Naive B cell (primary cell): ENCODE measurements at regions not wholly inside any gene's neighbourhood (a gene's known extent, or its start where the extent isn't known, plus 50 kb on each side); places are given as distances from the start of the nearest gene placed in this dataset.

Source experiments
- ATAC-seq, 2 donors: fragments of 150-1000 bp; cut with Tn5 transposase; 2 replicates each; pipeline ENCODE4 v1.10.0; 2021; ENCODE audit warnings: low read depth in 2 of 2, mild to moderate bottlenecking in 2 of 2, moderate library complexity in 2 of 2
- DNase-seq: peaks from one replicate; pipeline ENCODE4 v3.0.0; 2022
- H3K27ac Mint-ChIP-seq, 6 donors: one replicate each; pipeline ENCODE4 v1.8.0; 2020 to 2022; ENCODE audit warnings: mild to moderate bottlenecking in 6 of 6, mixed read lengths in 6 of 6, moderate library complexity in 5 of 6, inconsistent platforms in 2 of 6
- H3K27me3 Mint-ChIP-seq, 3 donors: one replicate each; pipeline ENCODE4 v1.8.0; 2021 to 2022; ENCODE audit warnings: mixed read lengths in 3 of 3, mild to moderate bottlenecking in 1 of 3
- H3K36me3 Mint-ChIP-seq, 2 donors: one replicate each; pipeline ENCODE4 v1.8.0; 2020 to 2022; ENCODE audit warnings: mixed read lengths in 2 of 2, inconsistent platforms in 1 of 2, mild to moderate bottlenecking in 1 of 2
- H3K4me1 Mint-ChIP-seq, 3 donors: one replicate each; pipeline ENCODE4 v1.8.0; 2020 to 2022; ENCODE audit warnings: mixed read lengths in 3 of 3, inconsistent platforms in 1 of 3, mild to moderate bottlenecking in 1 of 3, moderate library complexity in 1 of 3
- H3K4me3 Mint-ChIP-seq, 8 donors: one replicate each; pipeline ENCODE4 v1.8.0; 2020 to 2022; ENCODE audit warnings: mild to moderate bottlenecking in 8 of 8, mixed read lengths in 8 of 8, moderate library complexity in 8 of 8, inconsistent platforms in 2 of 8
- H3K9me3 Mint-ChIP-seq, 7 donors: one replicate each; pipeline ENCODE4 v1.8.0; 2020 to 2022; ENCODE audit warnings: mixed read lengths in 7 of 7, mild to moderate bottlenecking in 5 of 7, inconsistent platforms in 2 of 7, moderate library complexity in 1 of 7

DNA sequence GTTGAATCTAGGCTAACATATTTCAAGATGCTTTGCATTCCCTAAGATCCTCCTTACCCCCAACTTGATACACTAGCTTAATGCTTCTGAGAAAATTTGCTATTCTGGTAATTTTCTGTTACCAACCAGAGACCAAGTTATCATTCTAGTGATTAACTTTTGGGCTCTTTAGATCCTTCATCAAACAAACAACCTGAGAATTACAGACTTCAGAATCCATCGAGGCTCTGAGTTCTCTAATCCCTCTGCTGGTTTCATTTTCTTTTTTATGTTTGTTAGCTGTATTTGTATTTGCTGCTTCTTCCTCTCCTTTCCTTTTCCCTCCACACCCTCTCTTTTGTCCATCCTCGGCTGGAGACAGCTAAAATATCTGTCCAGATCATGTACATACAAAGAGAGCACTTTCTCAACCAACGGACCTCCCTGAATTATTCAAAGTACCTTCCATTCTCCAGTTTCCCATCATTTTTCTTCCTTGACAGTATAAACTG is 98.7 kb upstream of the RIPOR2 start:
- Mint-ChIP-seq H3K4me1 (peaks cover 25 to 52% (median 44%) of the 10 kb centered on the region in 3 donors), H3K27me3 (no peaks in the 10 kb centered on the region), H3K27ac (peak overlapping the region; percentile 82 to 98 (median 90)), H3K9me3 (no peaks in the 10 kb centered on the region), H3K36me3 (no peaks in the 10 kb centered on the region), H3K4me3 (peak overlapping the region; percentile 79 to 94 (median 87))
- ATAC-seq, result peak; percentile 43 to 50
- no peak for DNase-seq

DNA sequence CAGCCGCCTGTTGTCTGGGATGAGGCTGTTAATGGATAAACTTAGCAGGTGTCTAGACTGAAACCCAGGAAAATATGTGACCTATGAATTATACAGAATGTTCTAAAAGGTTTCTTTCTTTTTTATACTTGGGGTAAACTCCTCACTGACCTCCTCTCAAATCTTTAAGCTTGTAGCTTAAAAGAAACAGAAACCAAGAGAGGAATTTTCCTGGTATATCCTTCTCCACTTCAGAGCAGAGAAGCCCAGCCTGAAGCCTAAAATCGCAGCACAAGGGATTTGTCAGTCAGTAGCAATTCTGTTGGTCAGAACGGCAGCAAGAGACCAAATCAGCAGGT is 99.4 kb upstream of the RIPOR2 start:
- H3K27ac Mint-ChIP-seq, result peak overlapping the region; percentile 47 to 98 (median 90)
- peaks cover 25 to 59% (median 48%) of the 10 kb centered on the region in 3 donors for H3K4me1 Mint-ChIP-seq
- H3K9me3 Mint-ChIP-seq, result no peaks in the 10 kb centered on the region
- DNase-seq (no peak), ATAC-seq (peak in 1 of 2 donors; percentile 4)
- no peaks in the 10 kb centered on the region for H3K27me3 Mint-ChIP-seq
- no peaks in the 10 kb centered on the region for H3K36me3 Mint-ChIP-seq
- H3K4me3 Mint-ChIP-seq, result peak overlapping the region; percentile 79 to 94 (median 87)

DNA sequence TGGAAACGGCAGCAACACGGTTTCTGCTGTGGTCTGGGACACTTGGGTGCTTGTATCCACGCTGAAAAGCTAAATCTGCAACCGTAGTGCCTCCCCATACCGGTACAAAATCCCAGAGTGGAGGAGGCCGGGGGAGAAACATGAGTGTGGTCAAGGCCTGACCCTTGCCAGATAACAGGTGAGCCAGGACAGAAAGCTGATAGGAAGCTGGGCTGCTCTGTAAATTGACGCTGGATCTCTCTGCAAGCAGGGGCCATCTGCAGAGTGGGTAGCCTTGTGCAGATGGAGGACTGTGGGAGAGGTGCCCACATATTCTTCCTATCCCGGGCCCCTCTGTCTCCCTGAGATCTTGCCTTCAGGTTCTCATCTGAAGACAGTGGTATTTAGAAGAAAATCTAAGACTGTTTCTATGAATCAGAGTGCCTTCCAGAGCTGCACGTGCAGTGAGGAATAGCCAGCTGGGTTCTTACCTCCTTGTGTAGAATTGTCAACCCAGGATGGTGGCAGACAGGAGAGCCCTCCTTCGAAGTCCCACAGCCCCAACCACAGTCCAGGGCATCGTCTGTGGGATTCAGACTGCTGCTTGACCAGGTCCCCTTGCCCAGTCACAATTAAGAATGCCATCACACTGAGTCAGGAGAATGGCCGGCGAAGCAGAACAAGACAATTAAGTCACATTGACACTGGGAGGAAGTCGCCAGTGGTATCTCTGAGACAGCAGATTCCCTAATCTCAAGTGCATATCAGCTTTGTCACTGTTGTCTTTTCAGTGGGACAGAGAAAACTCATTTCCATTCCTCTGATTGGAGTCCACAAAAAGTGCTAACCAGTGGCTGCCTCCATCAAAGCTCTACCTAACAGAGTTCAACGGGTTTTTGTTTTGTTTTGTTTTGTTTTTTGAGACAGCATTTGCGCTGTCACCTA is 100.0 kb upstream of the RIPOR2 start:
- no peaks in the 10 kb centered on the region for H3K9me3 Mint-ChIP-seq
- H3K27ac Mint-ChIP-seq, result peak overlapping the region; percentile 47 to 94 (median 86)
- DNase-seq (no peak), ATAC-seq (peak; percentile 46 to 56)
- H3K4me1 Mint-ChIP-seq, result peaks cover 27 to 65% (median 49%) of the 10 kb centered on the region in 3 donors
- H3K36me3 Mint-ChIP-seq, result no peaks in the 10 kb centered on the region
- H3K4me3 Mint-ChIP-seq, result peak overlapping the region; percentile 79 to 94 (median 87)
- H3K27me3 Mint-ChIP-seq, result no peaks in the 10 kb centered on the region

DNA sequence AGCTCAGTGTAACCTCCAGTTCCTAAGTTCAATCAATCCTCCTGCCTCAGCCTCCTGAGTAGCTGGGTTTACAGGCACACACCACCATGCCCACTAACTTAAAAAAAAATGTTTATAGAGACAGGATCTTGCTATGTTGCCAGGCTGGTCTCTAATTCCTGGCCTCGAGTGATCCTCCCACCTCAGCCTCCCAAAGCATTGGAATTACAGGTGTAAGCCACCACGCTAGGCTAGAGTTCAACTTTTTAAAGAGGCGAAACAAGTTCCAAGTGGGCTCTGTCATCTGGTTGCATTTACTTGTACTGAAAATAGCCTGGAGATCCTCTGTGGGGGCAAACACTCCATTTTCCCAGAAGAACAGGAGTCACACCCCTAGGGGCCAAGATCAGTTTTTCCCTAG is 100.7 kb upstream of the RIPOR2 start:
- H3K27ac Mint-ChIP-seq, result peak overlapping the region in 3 of 6 donors; percentile 18 to 89 (median 82)
- DNase-seq, result no peak
- no peak for ATAC-seq
- H3K36me3 Mint-ChIP-seq, result no peaks in the 10 kb centered on the region
- H3K4me1 Mint-ChIP-seq, result peaks cover 34 to 72% (median 56%) of the 10 kb centered on the region in 3 donors
- peak overlapping the region in 6 of 8 donors; percentile 56 to 94 (median 80) for H3K4me3 Mint-ChIP-seq
- no peaks in the 10 kb centered on the region for H3K9me3 Mint-ChIP-seq
- H3K27me3 Mint-ChIP-seq, result no peaks in the 10 kb centered on the region

- H3K27me3 Mint-ChIP-seq, result no peaks in the 10 kb centered on the region
- no peaks in the 10 kb centered on the region for H3K36me3 Mint-ChIP-seq
- peaks cover 52 to 81% (median 67%) of the 10 kb centered on the region in 3 donors for H3K4me1 Mint-ChIP-seq
- no peaks in the 10 kb centered on the region for H3K9me3 Mint-ChIP-seq
- no peak overlapping the region for H3K27ac Mint-ChIP-seq
- DNase-seq, result no peak
- peak overlapping the region in 3 of 8 donors; percentile 7 to 62 (median 12) for H3K4me3 Mint-ChIP-seq
- no peak for ATAC-seq
Measured at GRCh38 chr6:25038300-25038699, 102.5 kb upstream of the RIPOR2 start.

- Mint-ChIP-seq H3K4me3 (peak overlapping the region in 3 of 8 donors; percentile 60 to 97 (median 62)), H3K36me3 (no peaks in the 10 kb centered on the region), H3K27me3 (no peaks in the 10 kb centered on the region), H3K9me3 (no peaks in the 10 kb centered on the region), H3K4me1 (peaks cover 55 to 80% (median 64%) of the 10 kb centered on the region in 3 donors), H3K27ac (peak overlapping the region in 3 of 6 donors; percentile 51 to 97 (median 72))
- ATAC-seq, result no peak
- DNase-seq, result no peak
Measured at GRCh38 chr6:25038999-25039398, 103.2 kb upstream of the RIPOR2 start.

DNA sequence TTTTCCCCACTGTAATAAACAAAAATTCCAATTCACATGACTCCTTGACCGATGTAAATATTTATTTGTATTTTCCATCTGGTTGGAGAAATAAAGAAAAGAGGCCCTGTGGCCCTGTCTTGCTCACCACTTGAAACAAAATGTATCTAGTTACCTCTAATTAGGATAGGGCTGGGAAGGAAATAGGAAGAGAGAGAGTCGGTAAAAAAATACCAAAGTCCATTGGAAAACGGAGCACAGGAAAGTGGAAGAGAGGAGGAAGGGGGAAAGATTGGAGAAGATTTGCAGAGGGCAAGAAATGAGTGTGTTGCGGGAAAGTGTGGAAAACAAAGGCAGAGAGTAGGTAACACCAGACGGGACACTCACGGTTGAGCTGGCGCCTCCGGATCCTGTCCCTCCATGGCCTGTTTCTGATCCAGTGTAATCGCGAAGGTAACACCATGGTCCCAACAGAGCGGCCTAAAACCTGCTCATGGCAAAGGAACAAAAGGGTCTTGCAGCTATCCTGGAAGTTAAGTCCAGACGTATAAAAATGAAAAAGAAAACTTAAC is 105.8 kb upstream of the RIPOR2 start:
- no peaks in the 10 kb centered on the region for H3K9me3 Mint-ChIP-seq
- H3K4me1 Mint-ChIP-seq, result peaks cover 42 to 60% (median 48%) of the 10 kb centered on the region in 3 donors
- ATAC-seq (no peak), DNase-seq (no peak)
- no peaks in the 10 kb centered on the region for H3K36me3 Mint-ChIP-seq
- peak overlapping the region; percentile 86 to 97 (median 94) for H3K4me3 Mint-ChIP-seq
- peak overlapping the region; percentile 51 to 98 (median 93) for H3K27ac Mint-ChIP-seq
- no peaks in the 10 kb centered on the region for H3K27me3 Mint-ChIP-seq

DNA sequence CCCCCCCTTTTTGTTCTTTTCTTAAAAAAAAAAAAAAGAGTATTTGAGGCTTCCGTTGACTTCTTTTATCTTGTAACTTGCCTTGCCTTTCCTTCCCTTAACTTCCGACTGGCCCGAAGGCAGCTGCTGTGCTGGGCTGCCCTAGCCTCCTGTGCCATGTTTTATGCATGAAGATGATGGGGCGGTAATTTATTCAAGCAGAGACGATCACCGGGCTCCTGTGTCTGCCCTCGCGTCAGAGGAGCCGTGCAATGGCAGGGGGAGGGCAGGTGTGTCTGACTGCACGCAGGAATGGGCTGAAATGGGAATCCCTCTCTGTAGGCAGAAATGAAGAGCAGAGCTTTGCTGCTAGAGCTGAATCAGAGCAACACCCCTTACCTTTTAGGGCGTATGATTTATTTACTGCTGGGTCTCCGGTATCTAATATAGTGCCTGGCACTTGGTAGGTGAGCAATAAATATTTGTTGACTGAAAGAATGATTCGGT is 106.3 kb upstream of the RIPOR2 start:
- H3K9me3 Mint-ChIP-seq, result no peaks in the 10 kb centered on the region
- H3K27me3 Mint-ChIP-seq, result no peaks in the 10 kb centered on the region
- peaks cover 47 to 62% (median 52%) of the 10 kb centered on the region in 3 donors for H3K4me1 Mint-ChIP-seq
- no peaks in the 10 kb centered on the region for H3K36me3 Mint-ChIP-seq
- ATAC-seq (peak; percentile 65 to 67), DNase-seq (peak; percentile 52)
- H3K27ac Mint-ChIP-seq, result peak overlapping the region; percentile 71 to 98 (median 93)
- H3K4me3 Mint-ChIP-seq, result peak overlapping the region; percentile 86 to 97 (median 94)

- Mint-ChIP-seq H3K9me3 (no peaks in the 10 kb centered on the region), H3K4me1 (peaks cover 50 to 67% (median 55%) of the 10 kb centered on the region in 3 donors), H3K27ac (peak overlapping the region; percentile 2 to 97 (median 63)), H3K36me3 (no peaks in the 10 kb centered on the region), H3K27me3 (no peaks in the 10 kb centered on the region), H3K4me3 (peak overlapping the region; percentile 86 to 97 (median 94))
- peak; percentile 34 to 48 for ATAC-seq
- DNase-seq, result no peak
Measured at GRCh38 chr6:25042536-25042935, 106.8 kb upstream of the RIPOR2 start.

DNA sequence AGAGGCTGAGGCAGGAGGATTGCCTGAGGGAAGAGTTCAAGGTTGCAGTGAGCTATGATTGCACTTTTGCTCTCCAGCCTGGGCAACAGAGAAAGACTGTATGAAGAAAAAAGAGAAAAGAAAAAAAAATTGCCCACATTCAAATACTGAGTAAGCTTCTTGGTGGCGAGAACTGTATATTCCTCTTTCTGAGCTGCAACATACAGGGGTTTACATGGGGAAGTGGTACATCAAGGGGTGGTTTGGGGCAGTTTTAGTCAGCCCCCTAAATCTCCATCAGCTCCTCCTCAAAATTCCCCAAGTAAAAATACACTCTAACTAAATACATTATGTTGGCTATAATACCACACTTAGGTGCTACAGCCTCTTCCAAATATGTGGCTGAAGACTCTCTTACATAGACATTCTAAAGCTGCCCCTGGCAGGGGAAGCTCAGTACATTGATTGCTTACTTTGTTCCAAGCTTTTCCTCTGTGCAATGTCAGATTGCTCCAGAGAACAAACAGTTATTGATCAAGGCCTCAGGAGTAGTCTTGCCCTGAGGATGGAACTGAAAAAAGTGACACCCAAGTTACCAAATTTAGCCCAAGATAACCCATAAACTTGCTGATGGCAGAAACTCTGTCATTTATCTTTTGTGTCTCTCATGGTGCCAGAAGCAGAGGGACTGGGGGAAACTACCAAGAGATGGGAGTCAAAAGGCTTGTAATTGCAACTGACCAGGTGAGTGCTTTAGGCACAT is 107.4 kb upstream of the RIPOR2 start:
- peaks cover 50 to 71% (median 58%) of the 10 kb centered on the region in 3 donors for H3K4me1 Mint-ChIP-seq
- H3K4me3 Mint-ChIP-seq, result peak overlapping the region; percentile 86 to 97 (median 94)
- H3K9me3 Mint-ChIP-seq, result no peaks in the 10 kb centered on the region
- H3K27ac Mint-ChIP-seq, result peak overlapping the region in 5 of 6 donors; percentile 22 to 97 (median 33)
- no peaks in the 10 kb centered on the region for H3K27me3 Mint-ChIP-seq
- DNase-seq (peak; percentile 39), ATAC-seq (peak; percentile 73)
- no peaks in the 10 kb centered on the region for H3K36me3 Mint-ChIP-seq

DNA sequence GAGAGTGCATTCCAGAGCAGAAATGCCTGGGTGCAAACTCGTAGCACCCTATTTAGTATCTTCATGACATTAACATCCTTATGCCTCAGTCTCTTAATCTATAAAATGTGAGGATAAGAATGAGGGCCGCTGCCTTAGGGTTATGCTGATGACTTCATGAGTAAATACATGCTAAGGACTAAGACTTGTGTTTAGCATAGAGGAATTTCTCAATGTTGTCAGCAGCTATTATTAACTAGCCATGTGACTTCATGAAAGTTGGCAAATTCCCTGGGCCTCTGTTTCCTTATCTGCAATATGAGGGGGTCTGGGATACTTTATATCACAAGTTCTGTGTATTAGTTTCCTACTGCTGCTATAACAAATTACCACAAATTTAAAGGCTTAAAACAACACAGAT is 108.1 kb upstream of the RIPOR2 start:
- Mint-ChIP-seq H3K27me3 (no peaks in the 10 kb centered on the region), H3K4me3 (peak overlapping the region in 1 of 8 donors; percentile 51), H3K9me3 (no peaks in the 10 kb centered on the region), H3K4me1 (peaks cover 50 to 69% (median 58%) of the 10 kb centered on the region in 3 donors), H3K27ac (no peak overlapping the region), H3K36me3 (no peaks in the 10 kb centered on the region)
- ATAC-seq, result no peak
- DNase-seq, result no peak

DNA sequence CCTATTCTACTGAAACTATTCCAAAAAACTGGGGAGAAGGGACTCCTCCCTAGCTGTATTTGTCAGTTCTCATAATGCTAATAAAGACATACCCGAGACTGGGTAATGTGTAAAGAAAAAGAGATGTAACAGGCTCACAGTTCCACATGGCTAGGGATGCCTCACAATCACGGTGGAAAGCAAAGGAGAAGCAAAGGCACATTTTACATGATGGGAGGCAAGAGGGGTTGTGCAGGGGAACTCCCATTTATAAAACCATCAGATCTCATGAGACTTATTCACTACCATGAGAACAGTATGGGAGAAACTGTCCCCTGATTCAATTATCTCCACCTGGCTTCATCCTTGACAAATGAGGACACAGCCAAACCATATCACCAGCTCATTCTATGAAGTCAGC is 111.2 kb upstream of the RIPOR2 start:
- H3K4me1 Mint-ChIP-seq, result peaks cover 51 to 66% (median 52%) of the 10 kb centered on the region in 3 donors

DNA sequence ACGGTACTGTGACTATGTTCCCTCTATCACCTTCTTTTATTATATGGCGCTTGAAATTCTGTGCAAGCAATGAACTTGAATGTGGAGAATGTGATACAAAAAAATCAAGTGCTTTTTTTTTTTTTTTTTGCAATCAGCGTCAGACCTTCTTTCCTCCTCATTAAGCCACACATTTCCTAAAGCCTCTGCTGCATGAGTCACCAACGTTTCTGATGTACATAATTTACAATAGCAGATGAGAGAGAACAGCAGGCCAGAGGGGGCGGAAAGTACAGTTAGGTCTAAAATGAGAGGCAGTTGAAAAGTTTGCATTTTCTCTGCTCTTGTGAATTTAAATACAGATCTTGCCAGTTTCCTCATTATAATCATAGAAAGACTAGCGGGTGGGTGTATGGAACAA is 114.6 kb upstream of the RIPOR2 start:
- Mint-ChIP-seq H3K27me3 (no peaks in the 10 kb centered on the region), H3K27ac (peak overlapping the region in 3 of 6 donors; percentile 57 to 93 (median 67)), H3K9me3 (no peaks in the 10 kb centered on the region), H3K36me3 (no peaks in the 10 kb centered on the region), H3K4me3 (peak overlapping the region in 6 of 8 donors; percentile 35 to 78 (median 58)), H3K4me1 (peaks cover 56 to 81% (median 64%) of the 10 kb centered on the region in 3 donors)
- peak; percentile 42 to 43 for ATAC-seq
- no peak for DNase-seq

More for the DNA sequence above, 111.2 kb upstream of the RIPOR2 start:
- Mint-ChIP-seq H3K9me3 (no peaks in the 10 kb centered on the region), H3K4me3 (peak overlapping the region in 2 of 8 donors; percentile 2 to 26), H3K27me3 (no peaks in the 10 kb centered on the region), H3K27ac (peak overlapping the region in 2 of 6 donors; percentile 1 to 34), H3K36me3 (no peaks in the 10 kb centered on the region)
- no peak for DNase-seq
- ATAC-seq, result peak; percentile 15 to 35
